GM18499 (cell line): ENCODE measurements at regions not wholly inside any gene's neighbourhood (a gene's known extent, or its start where the extent isn't known, plus 50 kb on each side); places are given as distances from the start of the nearest gene placed in this dataset.

Source experiments
- ATAC-seq: cut with Tn5 transposase; IDR thresholded peaks from one replicate; pipeline ENCODE4 v1.9.1; 2021; ENCODE audit warnings: moderate number of reproducible peaks; ENCODE audit not compliant: insufficient read depth, unreplicated experiment

DNA sequence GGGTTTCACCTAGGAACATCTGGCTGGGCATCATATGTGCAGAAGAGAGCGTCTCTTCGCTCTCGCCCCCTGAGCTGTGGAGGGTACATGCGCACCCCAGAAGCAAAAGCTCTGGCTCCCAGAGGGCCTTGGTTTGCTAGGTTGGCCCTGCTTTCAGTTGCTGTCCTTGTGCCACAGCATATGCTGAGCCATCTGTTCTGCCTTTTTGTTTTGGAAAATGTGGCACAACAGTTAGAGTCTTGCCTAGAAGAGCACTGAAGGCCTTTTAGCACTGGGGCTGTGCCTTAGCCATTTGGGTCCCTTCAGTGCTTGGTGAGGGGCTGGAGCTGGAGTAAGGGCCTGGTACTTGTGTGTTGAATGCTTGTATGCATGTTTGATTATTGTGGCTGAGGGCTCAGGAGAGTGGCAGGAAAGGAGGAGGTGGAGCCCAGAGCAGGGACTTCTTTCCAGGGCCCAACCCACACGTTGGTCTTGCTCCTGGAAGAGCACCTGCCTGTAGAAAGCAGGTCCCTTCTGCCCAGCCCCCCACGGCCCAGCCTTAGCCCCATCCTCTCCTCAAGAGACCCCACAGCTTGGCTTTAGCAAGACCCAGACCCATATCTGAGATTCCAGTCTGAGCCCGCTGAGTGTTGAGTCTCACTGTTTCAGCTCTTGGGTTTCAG is 113.7 kb downstream of the SLC25A47 start:
- ATAC-seq = no peak

DNA sequence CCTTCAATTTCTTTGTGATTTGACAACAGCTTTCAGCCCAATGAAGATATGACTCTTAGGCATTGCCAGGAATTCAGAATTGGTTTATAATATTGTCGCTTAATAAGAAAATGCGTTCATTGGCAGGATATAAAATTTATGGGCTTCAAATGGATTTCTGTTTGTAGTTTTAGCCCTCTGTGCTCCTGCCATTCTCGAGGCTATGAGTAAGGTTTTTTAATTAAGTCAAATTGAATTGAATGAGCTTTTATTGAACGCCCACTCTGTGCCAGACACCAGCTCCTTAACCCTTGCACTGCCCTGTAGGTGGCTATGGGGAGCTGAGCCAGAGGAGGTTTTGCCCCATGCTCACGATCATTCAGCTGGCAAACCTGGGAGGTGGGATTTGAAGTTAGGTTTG is 115.1 kb downstream of the SLC25A47 start:
- ATAC-seq = no peak

DNA sequence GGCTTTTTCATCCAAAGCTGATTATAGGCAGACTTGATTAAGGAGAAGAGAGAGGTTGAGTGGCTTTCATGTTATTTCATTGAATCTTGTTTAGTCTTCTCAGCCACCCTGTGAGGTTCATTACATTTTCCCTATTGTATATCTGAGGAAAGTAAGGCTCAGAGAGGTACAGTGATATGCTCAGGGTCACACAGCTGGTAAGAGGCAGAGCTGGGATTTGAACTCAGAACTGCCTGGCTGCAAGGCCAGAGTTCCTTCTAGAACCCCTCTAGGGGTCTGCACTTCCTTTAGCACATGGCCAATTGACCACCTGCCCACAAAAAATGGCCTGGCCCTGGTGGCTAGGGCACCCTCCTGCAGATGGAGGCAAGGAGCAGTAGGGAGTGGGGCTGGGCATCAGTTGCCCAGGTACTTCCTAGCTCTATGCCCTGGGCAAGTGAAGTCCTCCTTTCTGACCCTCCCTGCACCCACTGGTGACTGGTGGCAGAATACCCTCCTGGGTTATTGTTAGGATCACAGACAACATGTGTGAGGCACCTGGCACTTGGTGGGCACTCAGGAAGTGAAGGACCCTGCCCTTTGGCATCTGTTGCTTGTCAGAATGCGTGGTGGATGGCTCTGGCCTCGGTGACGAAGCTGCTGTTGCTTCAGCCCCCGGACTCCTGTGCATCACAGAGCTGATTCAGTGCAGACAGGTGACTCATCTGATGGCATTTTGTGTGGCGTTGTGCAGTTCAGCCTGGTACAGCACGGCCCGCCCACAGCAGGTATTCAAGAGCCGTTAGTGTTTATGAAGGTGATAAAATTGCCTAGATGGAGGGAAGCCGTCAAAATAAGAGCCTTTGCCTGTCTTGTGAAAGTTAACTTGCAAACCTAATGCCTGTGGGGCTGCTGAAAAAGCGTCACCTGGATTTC is 115.8 kb downstream of the SLC25A47 start:
- ATAC-seq = no peak

GRCh38 chr14:100439781-100440180 is 116.6 kb downstream of the SLC25A47 start:
- ATAC-seq = no peak

DNA sequence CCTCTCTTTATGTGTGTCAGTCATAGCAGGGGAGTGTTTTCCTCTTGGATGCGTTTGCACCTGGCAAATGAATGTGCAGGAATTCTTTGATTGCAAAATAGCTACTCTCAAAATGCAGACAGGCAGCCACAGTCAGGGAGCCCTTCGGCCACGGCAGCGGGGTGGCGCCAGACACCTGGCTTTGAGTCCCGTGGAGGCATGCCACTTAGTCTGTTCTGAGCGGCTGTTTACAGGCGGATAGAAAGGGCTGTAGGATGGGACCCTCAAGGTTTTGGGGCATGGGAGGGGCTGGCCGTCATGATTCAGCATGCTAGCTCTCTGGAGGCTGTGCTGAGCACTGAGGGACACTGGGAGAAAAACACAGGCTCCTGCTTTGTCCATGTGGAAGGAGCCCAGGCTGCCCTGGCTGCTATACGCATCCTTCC is 117.1 kb downstream of the SLC25A47 start:
- ATAC-seq = no peak

DNA sequence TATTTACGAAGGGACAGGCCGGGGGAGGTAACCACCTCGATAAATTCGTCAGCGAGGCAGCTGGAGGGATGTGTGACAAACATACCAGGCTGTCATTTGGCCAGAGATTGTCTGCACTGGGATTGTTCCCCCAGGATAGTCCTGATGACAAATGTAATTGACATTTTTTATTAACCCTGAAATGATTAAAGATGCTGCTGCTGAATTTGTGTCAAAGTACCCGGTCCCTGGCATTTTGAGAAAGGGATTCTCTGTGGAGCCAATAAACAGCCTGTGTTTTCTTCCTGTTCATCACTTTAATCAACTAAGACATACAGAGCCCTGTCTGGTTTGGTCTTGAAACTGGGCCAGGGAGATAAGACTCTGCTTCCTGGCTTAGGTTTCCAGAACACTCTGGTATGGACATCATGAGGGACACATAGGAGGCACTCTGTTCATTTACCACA is 117.6 kb downstream of the SLC25A47 start:
- no peak for ATAC-seq

- no peak for ATAC-seq
These were observed 118.3 kb downstream of the SLC25A47 start for GRCh38 chr14:100441271-100441947.

GRCh38 chr14:100442036-100442435 is 118.9 kb downstream of the SLC25A47 start:
- no peak for ATAC-seq

DNA sequence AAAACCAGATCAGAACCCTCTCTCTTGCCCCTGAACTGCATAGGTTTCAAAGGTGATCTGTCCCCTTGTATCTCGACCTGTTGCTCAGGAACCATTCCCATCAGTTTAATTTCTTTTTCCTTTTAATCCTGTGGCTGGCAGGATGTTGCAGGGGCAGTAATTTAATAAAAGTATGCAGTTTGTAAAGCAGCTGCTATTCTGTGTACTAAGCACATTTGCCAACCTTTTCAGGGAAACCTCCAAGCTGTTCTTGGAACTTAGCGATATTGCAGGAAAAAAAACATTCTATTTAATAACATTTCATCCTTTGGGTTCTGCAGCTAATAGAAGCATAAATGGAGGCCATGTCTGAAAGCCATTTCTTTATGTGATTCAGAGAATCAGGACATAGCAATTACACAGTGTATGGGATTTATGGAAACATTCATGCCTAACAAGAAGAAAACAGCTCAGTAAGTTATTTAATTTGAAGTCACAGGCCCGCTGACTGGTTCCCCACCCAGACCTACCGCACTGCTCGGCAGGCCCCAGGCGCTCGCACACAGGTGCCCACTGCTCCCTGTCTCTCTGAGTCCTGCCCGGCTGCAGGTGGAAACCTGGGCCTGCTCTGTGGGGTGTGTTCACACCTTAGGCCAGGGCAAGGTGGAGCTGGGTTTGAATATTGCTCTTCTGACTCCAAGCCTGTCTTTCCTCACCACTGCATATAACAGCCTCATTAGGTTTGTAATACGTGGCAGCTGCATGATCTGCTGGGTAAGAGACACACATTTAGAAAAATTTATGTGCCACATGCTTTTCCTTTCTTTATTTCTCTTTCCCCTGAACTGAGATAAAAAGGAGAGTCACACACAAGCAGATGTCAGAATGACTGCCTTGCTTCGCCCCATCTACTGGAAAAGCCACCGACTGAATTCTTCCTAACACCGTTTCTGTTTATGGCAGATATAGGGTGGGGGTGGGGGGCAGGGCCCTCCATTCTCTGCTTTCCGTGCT is 119.7 kb downstream of the SLC25A47 start:
- ATAC-seq = no peak

DNA sequence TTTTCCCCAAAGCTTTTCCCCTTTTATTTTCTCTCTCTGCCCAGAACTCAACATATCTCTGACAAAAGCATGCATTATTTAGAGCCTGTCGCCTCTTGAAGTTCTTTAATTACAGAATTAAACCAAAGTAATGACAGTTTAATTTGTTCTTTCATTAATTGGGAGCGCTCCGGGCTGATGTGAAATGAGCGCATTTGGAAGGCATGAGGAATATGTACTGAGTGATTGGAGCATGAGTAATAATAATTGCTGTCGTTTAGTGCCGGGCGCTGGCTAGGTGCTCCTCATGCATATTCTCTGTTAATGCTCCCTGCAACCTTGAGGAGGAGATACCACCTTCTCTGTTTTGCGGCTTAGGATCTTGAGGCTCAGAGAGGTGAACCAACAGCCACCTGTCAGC is 120.5 kb downstream of the SLC25A47 start:
- ATAC-seq = no peak

- ATAC-seq = no peak
These were observed 122.4 kb downstream of the SLC25A47 start for GRCh38 chr14:100445436-100446088.

GRCh38 chr14:100446572-100446971 is 123.4 kb downstream of the SLC25A47 start:
- no peak for ATAC-seq

- ATAC-seq = no peak
These were observed 125.2 kb downstream of the SLC25A47 start for GRCh38 chr14:100448376-100448775.

GRCh38 chr14:100449225-100449987 is 126.3 kb downstream of the SLC25A47 start:
- no peak for ATAC-seq

DNA sequence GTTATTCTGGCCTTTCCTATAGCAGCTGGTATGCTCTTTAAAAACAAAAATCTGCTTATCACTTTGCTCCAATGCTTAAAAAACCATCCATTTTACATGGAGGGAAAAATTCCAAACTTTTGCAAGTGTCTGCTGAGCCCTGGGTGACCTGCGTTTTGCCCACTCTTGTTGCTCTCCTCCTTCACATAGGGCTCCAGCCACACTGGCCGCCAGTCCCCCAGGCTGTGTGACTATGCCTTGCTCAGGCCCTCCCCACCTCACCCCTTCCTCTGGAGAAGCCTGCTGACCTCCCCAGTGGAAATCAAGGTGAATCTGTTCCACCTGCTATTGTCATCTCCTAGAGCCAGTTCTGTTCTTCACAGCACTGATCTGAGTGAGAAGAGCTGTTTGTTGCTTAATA is 126.9 kb downstream of the SLC25A47 start:
- ATAC-seq = no peak

GRCh38 chr14:100450736-100451135 is 127.6 kb downstream of the SLC25A47 start:
- no peak for ATAC-seq

GRCh38 chr14:100451264-100451663 is 128.1 kb downstream of the SLC25A47 start:
- ATAC-seq = no peak

DNA sequence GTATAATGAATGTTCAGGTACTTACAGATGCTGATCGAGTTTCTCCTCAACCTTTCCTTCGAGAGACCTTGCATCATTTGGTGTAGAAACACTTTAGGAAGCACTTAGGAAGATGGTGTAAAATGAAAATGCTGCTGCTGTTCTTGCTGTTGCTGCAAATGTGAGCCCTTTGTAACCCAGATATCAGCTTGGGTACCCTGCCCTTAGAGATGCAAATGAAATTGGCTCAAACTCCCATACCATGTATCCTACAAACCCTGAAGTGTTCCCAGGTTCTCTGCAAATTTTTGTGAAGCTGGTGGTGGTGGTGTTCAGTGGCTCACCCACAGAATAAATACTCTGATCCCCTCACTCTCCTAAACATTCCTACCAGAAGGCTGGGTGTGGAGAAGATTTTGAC is 130.8 kb downstream of the SLC25A47 start:
- ATAC-seq = no peak

GRCh38 chr14:100454437-100454836 is 131.3 kb downstream of the SLC25A47 start:
- no peak for ATAC-seq
